Thymus (tissue), 11 donors: ENCODE measurements at regions not wholly inside any gene's neighbourhood (a gene's known extent, or its start where the extent isn't known, plus 50 kb on each side); places are given as distances from the start of the nearest gene placed in this dataset.

Experiments used
- DNase-seq, 9 donors: peaks; one replicate each; pipeline ENCODE4 v3.0.0-alpha.2; 2013; ENCODE audit warnings: low spot score in 9 of 9, low read depth in 6 of 9, missing footprints in 1 of 9
- H3K27ac ChIP-seq, 2 donors: one replicate each; pipeline ENCODE4 v1.5.1; 2013; ENCODE audit warnings: control low read depth in 1 of 2, low read depth in 1 of 2, low read length in 1 of 2, mild to moderate bottlenecking in 1 of 2, moderate library complexity in 1 of 2
- H3K27me3 ChIP-seq, 2 donors: one replicate each; pipeline ENCODE4 v1.5.1; 2013; ENCODE audit warnings: low read length in 1 of 2; ENCODE audit not compliant: control insufficient read depth in 2 of 2, insufficient read depth in 1 of 2
- H3K36me3 ChIP-seq, 2 donors: one replicate each; pipeline ENCODE4 v1.5.1; 2013; ENCODE audit warnings: low read length in 1 of 2, mild to moderate bottlenecking in 1 of 2, moderate library complexity in 1 of 2; ENCODE audit not compliant: control insufficient read depth in 2 of 2, insufficient read depth in 2 of 2
- H3K4me1 ChIP-seq, 2 donors: one replicate each; pipeline ENCODE4 v1.5.1; 2013; ENCODE audit warnings: low read length in 2 of 2; ENCODE audit not compliant: control insufficient read depth in 2 of 2, insufficient read depth in 2 of 2
- H3K4me3 ChIP-seq, 2 donors: one replicate each; pipeline ENCODE4 v1.5.1; 2013; ENCODE audit warnings: low read length in 2 of 2, control low read depth in 1 of 2, mild to moderate bottlenecking in 1 of 2
- H3K9me3 ChIP-seq, 2 donors: one replicate each; pipeline ENCODE4 v1.5.1; 2013; ENCODE audit warnings: low read length in 1 of 2, mild to moderate bottlenecking in 1 of 2; ENCODE audit not compliant: control insufficient read depth in 2 of 2, insufficient read depth in 1 of 2
- WGBS: extraction: QIAGEN DNeasy Blood & Tissue Kit; methylation state at CpG from one replicate; pipeline ENCODE4 v1.1.7; 2013; 5-methylcytosine and 5-hydroxymethylcytosine counted together
- donor health status: healthy.

- Histone ChIP-seq H3K4me3 (no peak overlapping the region), H3K27ac (no peak overlapping the region), H3K4me1 (peaks cover 0 to 10% of the 10 kb centered on the region in 2 donors), H3K36me3 (no peaks in the 10 kb centered on the region), H3K9me3 (peaks cover 0 to 1% of the 10 kb centered on the region in 2 donors), H3K27me3 (peaks cover 0 to 2% of the 10 kb centered on the region in 2 donors)
- DNase-seq: no peak
- WGBS: 87% methylated on average over 14 of the region's 14 CpGs
These were observed 55.3 kb upstream of the INPP5A start for GRCh38 chr10:132482090-132482800.

- H3K27me3 ChIP-seq: peaks cover 0 to 2% of the 10 kb centered on the region in 2 donors
- DNase-seq: no peak
- H3K9me3 ChIP-seq: peaks cover 0 to 1% of the 10 kb centered on the region in 2 donors
- H3K4me3 ChIP-seq: no peak overlapping the region
- peaks cover 0 to 2% of the 10 kb centered on the region in 2 donors for H3K4me1 ChIP-seq
- no peak overlapping the region for H3K27ac ChIP-seq
- H3K36me3 ChIP-seq: no peaks in the 10 kb centered on the region
- 95% methylated on average over 5 of the region's 5 CpGs for WGBS
These were observed 54.2 kb upstream of the INPP5A start for GRCh38 chr10:132483394-132483793.

- no peaks in the 10 kb centered on the region for H3K4me1 ChIP-seq
- no peaks in the 10 kb centered on the region for H3K36me3 ChIP-seq
- H3K4me3 ChIP-seq: no peak overlapping the region
- DNase-seq: no peak
- H3K27me3 ChIP-seq: peaks cover 0 to 4% of the 10 kb centered on the region in 2 donors
- no peak overlapping the region for H3K27ac ChIP-seq
- 97% methylated on average over 16 of the region's 16 CpGs for WGBS
- H3K9me3 ChIP-seq: peaks cover 0 to 4% of the 10 kb centered on the region in 2 donors
These were observed 52.7 kb upstream of the INPP5A start for GRCh38 chr10:132484922-132485321.

GRCh38 chr10:132485391-132485790 is 52.2 kb upstream of the INPP5A start:
- WGBS: 95% methylated on average over 10 of the region's 10 CpGs
- H3K4me1 ChIP-seq: no peaks in the 10 kb centered on the region
- H3K27ac ChIP-seq: no peak overlapping the region
- H3K4me3 ChIP-seq: no peak overlapping the region
- DNase-seq: no peak
- H3K27me3 ChIP-seq: peaks cover 0 to 4% of the 10 kb centered on the region in 2 donors
- H3K36me3 ChIP-seq: no peaks in the 10 kb centered on the region
- peaks cover 0 to 9% of the 10 kb centered on the region in 2 donors for H3K9me3 ChIP-seq

- Histone ChIP-seq H3K36me3 (no peaks in the 10 kb centered on the region), H3K27ac (no peak overlapping the region), H3K27me3 (peaks cover 0 to 4% of the 10 kb centered on the region in 2 donors), H3K4me1 (no peaks in the 10 kb centered on the region), H3K9me3 (peaks cover 0 to 10% of the 10 kb centered on the region in 2 donors), H3K4me3 (no peak overlapping the region)
- WGBS: 94% methylated on average over 24 of the region's 24 CpGs
- no peak for DNase-seq
These were observed 51.0 kb upstream of the INPP5A start for GRCh38 chr10:132486539-132487121.

- Histone ChIP-seq H3K9me3 (peaks cover 0 to 10% of the 10 kb centered on the region in 2 donors), H3K4me3 (no peak overlapping the region), H3K36me3 (no peaks in the 10 kb centered on the region), H3K4me1 (no peaks in the 10 kb centered on the region), H3K27ac (no peak overlapping the region), H3K27me3 (peaks cover 0 to 2% of the 10 kb centered on the region in 2 donors)
- no peak for DNase-seq
- 93% methylated on average over 41 of the region's 41 CpGs for whole genome bisulfite sequencing
These were observed 50.1 kb upstream of the INPP5A start for GRCh38 chr10:132487241-132488135.
